Duodenal mucosa (tissue), 2 donors: ENCODE measurements at regions not wholly inside any gene's neighbourhood (a gene's known extent, or its start where the extent isn't known, plus 50 kb on each side); places are given as distances from the start of the nearest gene placed in this dataset.

Source experiments
- H3K27ac ChIP-seq: one replicate; pipeline ENCODE4 v1.7.0; 2013; ENCODE audit warnings: low read depth, low read length
- H3K27me3 ChIP-seq, 2 donors: one replicate each; pipeline ENCODE4 v1.7.0; 2013; ENCODE audit warnings: low read length in 2 of 2, control low read depth in 1 of 2; ENCODE audit not compliant: insufficient read depth in 2 of 2, control insufficient read depth in 1 of 2
- H3K36me3 ChIP-seq, 2 donors: one replicate each; pipeline ENCODE4 v1.7.0; 2013; ENCODE audit warnings: low read length in 2 of 2, control low read depth in 1 of 2; ENCODE audit not compliant: insufficient read depth in 2 of 2, control insufficient read depth in 1 of 2
- H3K4me1 ChIP-seq, 2 donors: one replicate each; pipeline ENCODE4 v1.7.0; 2013; ENCODE audit warnings: low read length in 2 of 2, control low read depth in 1 of 2; ENCODE audit not compliant: insufficient read depth in 2 of 2, control insufficient read depth in 1 of 2
- H3K4me3 ChIP-seq, 2 donors: one replicate each; pipeline ENCODE4 v1.7.0; 2013; ENCODE audit warnings: low read length in 2 of 2, low read depth in 1 of 2
- H3K9ac ChIP-seq, 2 donors: one replicate each; pipeline ENCODE4 v1.7.0; 2013; ENCODE audit warnings: low read length in 2 of 2, low read depth in 1 of 2
- H3K9me3 ChIP-seq, 2 donors: one replicate each; pipeline ENCODE4 v1.7.0; 2013; ENCODE audit warnings: low read length in 2 of 2, control low read depth in 1 of 2; ENCODE audit not compliant: control insufficient read depth in 1 of 2

DNA sequence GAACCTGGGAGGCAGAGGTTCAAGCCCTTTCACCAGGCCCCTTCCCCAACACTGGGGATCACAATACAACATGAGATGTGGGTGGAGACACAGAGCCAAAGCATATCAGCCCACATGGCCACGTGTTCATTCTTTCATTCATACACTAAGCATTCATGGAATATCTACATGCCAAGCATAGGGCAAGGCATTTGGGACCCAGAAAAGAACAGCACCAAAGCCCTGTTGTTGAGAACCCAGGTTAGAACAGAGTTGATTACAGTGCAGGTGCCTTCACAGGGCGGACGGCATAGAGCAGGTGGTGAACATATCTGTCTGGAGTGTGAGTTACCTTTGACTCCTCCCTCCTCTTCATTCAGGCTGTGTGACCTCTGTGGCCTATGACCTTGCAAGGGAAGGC, 159.4 kb upstream of the GSC start:
- no peak overlapping the region for H3K27ac ChIP-seq
- no peak overlapping the region for H3K9ac ChIP-seq
- no peak overlapping the region for H3K4me3 ChIP-seq
- H3K36me3 ChIP-seq, result no peaks in the 10 kb centered on the region
- H3K9me3 ChIP-seq, result no peaks in the 10 kb centered on the region
- no peaks in the 10 kb centered on the region for H3K27me3 ChIP-seq
- no peaks in the 10 kb centered on the region for H3K4me1 ChIP-seq

- Histone ChIP-seq H3K4me3 (no peak overlapping the region), H3K36me3 (no peaks in the 10 kb centered on the region), H3K9me3 (no peaks in the 10 kb centered on the region), H3K27ac (no peak overlapping the region), H3K9ac (no peak overlapping the region), H3K27me3 (no peaks in the 10 kb centered on the region), H3K4me1 (no peaks in the 10 kb centered on the region)
These were observed 156.3 kb upstream of the GSC start for GRCh38 chr14:94926176-94926575.

GRCh38 chr14:94925416-94926173, 155.7 kb upstream of the GSC start:
- no peak overlapping the region for H3K9ac ChIP-seq
- H3K27ac ChIP-seq, result no peak overlapping the region
- H3K4me3 ChIP-seq, result no peak overlapping the region
- H3K4me1 ChIP-seq, result no peaks in the 10 kb centered on the region
- H3K27me3 ChIP-seq, result no peaks in the 10 kb centered on the region
- no peaks in the 10 kb centered on the region for H3K36me3 ChIP-seq
- no peaks in the 10 kb centered on the region for H3K9me3 ChIP-seq

- Histone ChIP-seq H3K9me3 (no peaks in the 10 kb centered on the region), H3K4me1 (no peaks in the 10 kb centered on the region), H3K27me3 (no peaks in the 10 kb centered on the region), H3K27ac (no peak overlapping the region), H3K9ac (no peak overlapping the region), H3K36me3 (no peaks in the 10 kb centered on the region), H3K4me3 (no peak overlapping the region)
These were observed 154.3 kb upstream of the GSC start for GRCh38 chr14:94924189-94924588.

DNA sequence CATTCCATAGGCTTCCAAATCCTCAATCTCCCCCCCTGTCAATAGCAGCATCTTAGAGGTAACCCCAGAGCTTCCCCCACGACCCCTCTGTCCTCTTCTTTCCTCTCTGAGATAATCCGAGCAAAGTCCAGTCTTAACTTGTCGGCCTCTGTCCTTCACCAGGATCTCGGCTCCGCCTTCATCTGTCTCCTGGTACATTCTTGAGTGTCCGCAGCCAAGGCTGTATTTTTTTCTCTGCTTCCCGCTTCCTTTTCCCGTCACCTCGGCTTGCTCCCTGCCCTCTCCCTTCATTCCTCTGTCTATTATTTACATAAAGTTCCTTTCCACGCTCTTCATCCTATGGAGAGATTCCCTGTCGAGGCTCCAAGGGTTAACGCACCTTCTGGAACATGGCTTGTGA, 153.9 kb upstream of the GSC start:
- Histone ChIP-seq H3K36me3 (no peaks in the 10 kb centered on the region), H3K4me1 (no peaks in the 10 kb centered on the region), H3K9me3 (no peaks in the 10 kb centered on the region), H3K9ac (no peak overlapping the region), H3K27ac (no peak overlapping the region), H3K4me3 (no peak overlapping the region), H3K27me3 (no peaks in the 10 kb centered on the region)

DNA sequence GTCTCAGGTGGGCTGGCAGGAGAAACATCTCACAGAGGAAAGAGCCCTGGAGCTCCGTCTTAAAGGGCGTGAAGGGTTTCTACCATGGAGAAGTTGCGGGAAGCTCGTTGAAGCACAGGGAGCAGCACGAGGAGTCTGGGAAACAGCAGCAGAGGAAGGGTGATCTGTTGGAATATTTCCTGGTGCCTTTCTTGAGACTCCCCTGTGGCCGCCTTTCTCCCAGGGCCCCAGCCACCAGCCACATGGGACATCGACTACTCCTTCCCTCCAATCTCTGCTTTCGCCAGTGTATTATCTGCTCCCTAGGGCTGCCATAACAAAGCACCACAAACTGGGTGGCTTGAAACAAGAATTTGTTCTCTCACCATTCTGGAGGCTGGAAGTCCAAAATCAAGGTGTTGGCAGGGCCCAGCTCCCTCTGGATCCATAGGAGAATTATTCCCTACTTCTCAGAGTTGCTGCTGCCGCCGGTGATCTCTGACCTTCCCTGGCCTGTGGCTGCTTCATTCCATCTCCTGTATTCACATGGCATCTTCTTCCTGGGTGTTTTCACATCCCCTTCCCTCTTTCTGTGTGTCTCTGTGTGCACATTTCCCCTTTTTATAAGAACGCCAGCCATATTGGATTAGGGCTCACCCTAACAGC, 152.8 kb upstream of the GSC start:
- Histone ChIP-seq H3K27ac (no peak overlapping the region), H3K4me1 (no peaks in the 10 kb centered on the region)

DNA sequence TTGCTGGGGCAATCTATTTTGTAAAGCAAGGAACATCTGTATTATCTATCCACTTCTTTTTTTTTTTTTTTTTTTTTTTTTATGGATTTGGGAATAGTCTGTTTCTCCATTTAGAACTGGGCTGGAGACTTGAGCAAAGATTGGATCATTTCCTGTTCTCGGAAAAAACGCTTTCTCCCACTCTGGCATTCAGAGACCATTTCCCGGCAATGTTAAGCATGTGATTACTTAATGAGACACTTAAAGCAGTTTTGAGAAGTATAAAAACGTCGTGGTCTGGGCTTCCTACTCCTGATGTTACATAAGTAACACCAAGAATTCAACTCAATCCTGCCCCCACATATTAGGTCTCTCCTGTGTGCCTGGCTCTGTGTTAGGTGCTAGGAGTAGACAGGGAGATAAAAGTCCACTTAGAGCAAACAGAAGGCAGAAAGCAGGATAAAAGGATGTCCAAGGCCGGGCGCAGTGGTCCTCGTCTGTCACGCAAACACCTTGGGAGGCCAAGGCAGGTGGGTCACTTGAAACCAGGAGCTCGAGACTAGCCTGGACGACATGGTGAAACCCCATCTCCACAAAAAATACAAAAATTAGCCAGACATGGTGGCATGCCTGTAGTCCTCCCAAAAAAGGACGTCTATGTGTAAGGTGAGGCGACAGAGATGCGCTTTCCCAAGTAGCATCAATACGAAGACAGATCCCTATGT, 152.1 kb upstream of the GSC start:
- H3K9me3 ChIP-seq, result no peaks in the 10 kb centered on the region
- H3K9ac ChIP-seq, result no peak overlapping the region
- no peak overlapping the region for H3K27ac ChIP-seq

More for the DNA sequence above, 152.8 kb upstream of the GSC start:
- H3K4me3 ChIP-seq, result no peak overlapping the region
- no peaks in the 10 kb centered on the region for H3K27me3 ChIP-seq
- no peaks in the 10 kb centered on the region for H3K9me3 ChIP-seq
- no peaks in the 10 kb centered on the region for H3K36me3 ChIP-seq
- no peak overlapping the region for H3K9ac ChIP-seq

DNA sequence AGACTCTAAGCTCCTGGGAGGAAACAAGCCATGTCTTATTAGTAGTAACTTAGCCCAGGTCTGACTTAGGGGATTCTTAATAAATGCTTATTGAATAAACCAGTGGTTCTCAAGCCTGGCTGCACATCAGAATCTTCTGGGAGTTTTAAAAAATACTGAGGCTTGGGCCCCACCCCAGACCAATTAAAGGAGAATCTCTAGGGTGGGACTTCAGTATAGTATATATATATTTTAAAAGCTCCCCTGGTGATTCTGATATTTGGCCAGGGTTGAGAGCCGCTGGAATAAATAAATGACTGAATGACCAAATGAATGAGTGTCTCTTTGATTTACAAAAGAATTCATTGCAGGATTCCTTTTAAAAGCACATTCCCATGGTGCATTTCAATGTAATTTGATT, 151.5 kb upstream of the GSC start:
- Histone ChIP-seq H3K4me3 (no peak overlapping the region), H3K4me1 (no peaks in the 10 kb centered on the region), H3K9me3 (no peaks in the 10 kb centered on the region), H3K36me3 (no peaks in the 10 kb centered on the region), H3K9ac (no peak overlapping the region), H3K27me3 (no peaks in the 10 kb centered on the region), H3K27ac (no peak overlapping the region)

More for the DNA sequence above, 152.1 kb upstream of the GSC start:
- no peak overlapping the region for H3K4me3 ChIP-seq
- no peaks in the 10 kb centered on the region for H3K27me3 ChIP-seq
- no peaks in the 10 kb centered on the region for H3K4me1 ChIP-seq
- H3K36me3 ChIP-seq, result no peaks in the 10 kb centered on the region

DNA sequence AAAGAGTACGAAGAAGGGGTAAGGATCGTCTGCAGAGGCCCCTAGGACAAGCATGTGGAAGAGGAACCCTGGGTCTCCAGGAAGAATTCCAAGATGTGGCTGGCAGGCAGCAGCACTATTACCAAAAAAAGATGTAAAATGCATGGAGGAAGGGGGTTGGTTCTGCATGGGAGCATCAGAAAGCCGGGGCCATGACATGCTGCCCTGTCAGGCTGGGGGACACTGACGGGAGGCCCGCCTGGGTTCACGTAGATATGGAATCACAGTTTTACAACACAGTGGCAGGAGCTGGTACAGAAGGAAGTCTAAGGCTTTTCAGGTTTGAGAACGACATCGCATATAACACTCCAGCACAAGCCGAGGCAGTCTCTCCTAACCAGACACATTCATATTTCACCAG, 150.0 kb upstream of the GSC start:
- Histone ChIP-seq H3K9me3 (no peaks in the 10 kb centered on the region), H3K36me3 (no peaks in the 10 kb centered on the region), H3K27me3 (no peaks in the 10 kb centered on the region), H3K27ac (no peak overlapping the region), H3K4me1 (no peaks in the 10 kb centered on the region), H3K4me3 (no peak overlapping the region), H3K9ac (no peak overlapping the region)

DNA sequence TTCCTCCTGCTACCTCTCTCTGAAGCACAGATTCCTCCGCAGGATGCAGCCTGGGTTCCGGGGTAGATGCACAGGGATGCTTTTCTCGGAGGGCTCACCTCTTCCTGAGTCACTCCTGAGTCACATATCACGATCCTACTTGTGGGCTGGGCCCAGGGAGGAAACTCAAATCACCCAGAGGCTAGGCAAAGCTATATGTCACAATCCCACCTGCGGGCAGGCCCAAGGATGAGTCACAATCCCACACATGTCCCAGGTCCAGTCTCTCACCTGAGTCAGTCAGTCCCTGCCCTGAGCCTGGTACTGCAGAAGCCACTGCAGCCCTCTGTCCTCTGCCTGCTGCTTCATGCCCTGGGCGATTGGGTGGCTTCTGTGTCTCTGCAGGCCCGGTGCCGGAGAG, 149.0 kb upstream of the GSC start:
- Histone ChIP-seq H3K9me3 (no peaks in the 10 kb centered on the region), H3K36me3 (no peaks in the 10 kb centered on the region), H3K4me3 (no peak overlapping the region), H3K4me1 (no peaks in the 10 kb centered on the region), H3K9ac (no peak overlapping the region), H3K27me3 (no peaks in the 10 kb centered on the region), H3K27ac (no peak overlapping the region)
